Left renal cortex interstitium (tissue), 4 donors: ENCODE measurements at regions not wholly inside any gene's neighbourhood (a gene's known extent, or its start where the extent isn't known, plus 50 kb on each side); places are given as distances from the start of the nearest gene placed in this dataset.

ENCODE experiments used
- DNase-seq, 4 donors: peaks; one replicate each; pipeline ENCODE4 v3.0.0-alpha.2; 2013; ENCODE audit warnings: low read depth in 4 of 4, low spot score in 2 of 4, missing footprints in 1 of 4

GRCh38 chr2:207256476-207257207, 90.9 kb upstream of the KLF7 start:
- DNase-seq, result no peak

- no peak for DNase-seq
Measured at GRCh38 chr2:207257251-207258250, 91.8 kb upstream of the KLF7 start.

- DNase-seq, result no peak
Measured at GRCh38 chr2:207258263-207258991, 92.7 kb upstream of the KLF7 start.

GRCh38 chr2:207260021-207260420, 94.3 kb upstream of the KLF7 start:
- no peak for DNase-seq

- DNase-seq, result no peak
Measured at GRCh38 chr2:207260947-207261346, 95.2 kb upstream of the KLF7 start.

GRCh38 chr2:207264310-207264709, 98.6 kb upstream of the KLF7 start:
- no peak for DNase-seq

- DNase-seq, result no peak
Measured at GRCh38 chr2:207265332-207265731, 99.6 kb upstream of the KLF7 start.

- DNase-seq, result no peak
Measured at GRCh38 chr2:207265869-207266268, 100.1 kb upstream of the KLF7 start.

- DNase-seq, result no peak
Measured at GRCh38 chr2:207266648-207267047, 100.9 kb upstream of the KLF7 start.

GRCh38 chr2:207269038-207269437, 103.3 kb upstream of the KLF7 start:
- no peak for DNase-seq

GRCh38 chr2:207274530-207275189, 108.9 kb upstream of the KLF7 start:
- DNase-seq, result no peak

GRCh38 chr2:207275779-207276178, 110.0 kb upstream of the KLF7 start:
- no peak for DNase-seq

- DNase-seq, result no peak
Measured at GRCh38 chr2:207276248-207276647, 110.5 kb upstream of the KLF7 start.

GRCh38 chr2:207276858-207277257, 111.1 kb upstream of the KLF7 start:
- no peak for DNase-seq

GRCh38 chr2:207279520-207279919, 113.8 kb upstream of the KLF7 start:
- DNase-seq, result no peak

GRCh38 chr2:207281436-207281835, 115.7 kb upstream of the KLF7 start:
- DNase-seq, result no peak

- DNase-seq, result no peak
Measured at GRCh38 chr2:207282916-207283315, 117.2 kb upstream of the KLF7 start.

GRCh38 chr2:207283356-207283755, 117.6 kb upstream of the KLF7 start:
- DNase-seq, result no peak

- DNase-seq, result no peak
Measured at GRCh38 chr2:207284556-207285472, 119.1 kb upstream of the KLF7 start.

- no peak for DNase-seq
Measured at GRCh38 chr2:207285473-207285815, 119.7 kb upstream of the KLF7 start.
